ENCODE measurements at regions not wholly inside any gene's neighbourhood (a gene's known extent, or its start where the extent isn't known, plus 50 kb on each side); places are given as distances from the start of the nearest gene placed in this dataset.

- H3K36me3 ChIP-seq (ENCODE audit: insufficient read depth) = no peaks in the 10 kb centered on the region
- no peak overlapping the region for H3K4me2 ChIP-seq
- H3K4me1 ChIP-seq (ENCODE audit: low read depth, poor library complexity, severe bottlenecking) = no peaks in the 10 kb centered on the region
- no peaks in the 10 kb centered on the region for H3K79me2 ChIP-seq (ENCODE audit: insufficient read depth, low read depth)
- no peak overlapping the region for H3K27ac ChIP-seq
- H3K4me3 ChIP-seq (IDR thresholded peaks at IDR 0.05; ENCODE audit: insufficient read depth, low read depth, low read length) = no peak overlapping the region
- H2AFZ ChIP-seq (ENCODE audit: low read depth) = no peak overlapping the region
- no peak overlapping the region for H3K9ac ChIP-seq
- H3K27me3 ChIP-seq (ENCODE audit: insufficient read depth, low read depth) = no peaks in the 10 kb centered on the region
- no peak for TF ChIP-seq CTCF (conservative IDR thresholded peaks at IDR 0.05; ENCODE audit: low read depth, low read length)
- no peaks in the 10 kb centered on the region for H4K20me1 ChIP-seq (ENCODE audit: insufficient read depth)
Measured at GRCh38 chr12:34604227-34604626, 581.9 kb downstream of the ALG10 start.

GRCh38 chr12:34604631-34605509, 582.6 kb downstream of the ALG10 start:
- Histone ChIP-seq H3K9ac (no peak overlapping the region), H3K4me2 (no peak overlapping the region), H3K4me1 (ENCODE audit: low read depth, poor library complexity, severe bottlenecking) (no peaks in the 10 kb centered on the region), H3K4me3 (IDR thresholded peaks at IDR 0.05; ENCODE audit: insufficient read depth, low read depth, low read length) (no peak overlapping the region), H2AFZ (ENCODE audit: low read depth) (no peak overlapping the region), H3K79me2 (ENCODE audit: insufficient read depth, low read depth) (no peaks in the 10 kb centered on the region), H4K20me1 (ENCODE audit: insufficient read depth) (no peaks in the 10 kb centered on the region), H3K36me3 (ENCODE audit: insufficient read depth) (no peaks in the 10 kb centered on the region), H3K27ac (no peak overlapping the region), H3K27me3 (ENCODE audit: insufficient read depth, low read depth) (no peaks in the 10 kb centered on the region)
- TF ChIP-seq CTCF (conservative IDR thresholded peaks at IDR 0.05; ENCODE audit: low read depth, low read length) = no peak

GRCh38 chr12:34605510-34605887, 583.2 kb downstream of the ALG10 start:
- no peak overlapping the region for H3K4me3 ChIP-seq (IDR thresholded peaks at IDR 0.05; ENCODE audit: insufficient read depth, low read depth, low read length)

GRCh38 chr12:34605955-34606748, 583.9 kb downstream of the ALG10 start:
- H3K4me2 ChIP-seq = no peak overlapping the region
- no peaks in the 10 kb centered on the region for H3K79me2 ChIP-seq (ENCODE audit: insufficient read depth, low read depth)
- TF ChIP-seq CTCF (conservative IDR thresholded peaks at IDR 0.05; ENCODE audit: low read depth, low read length) = no peak
- H4K20me1 ChIP-seq (ENCODE audit: insufficient read depth) = no peaks in the 10 kb centered on the region
- no peaks in the 10 kb centered on the region for H3K27me3 ChIP-seq (ENCODE audit: insufficient read depth, low read depth)
- H3K27ac ChIP-seq = no peak overlapping the region
- no peaks in the 10 kb centered on the region for H3K4me1 ChIP-seq (ENCODE audit: low read depth, poor library complexity, severe bottlenecking)
- no peak overlapping the region for H3K4me3 ChIP-seq (IDR thresholded peaks at IDR 0.05; ENCODE audit: insufficient read depth, low read depth, low read length)
- no peaks in the 10 kb centered on the region for H3K36me3 ChIP-seq (ENCODE audit: insufficient read depth)
- no peak overlapping the region for H2AFZ ChIP-seq (ENCODE audit: low read depth)
- no peak overlapping the region for H3K9ac ChIP-seq

More at GRCh38 chr12:34605510-34605887, 583.2 kb downstream of the ALG10 start:
- no peaks in the 10 kb centered on the region for H4K20me1 ChIP-seq (ENCODE audit: insufficient read depth)
- no peak overlapping the region for H3K27ac ChIP-seq
- no peak overlapping the region for H3K4me2 ChIP-seq
- no peaks in the 10 kb centered on the region for H3K4me1 ChIP-seq (ENCODE audit: low read depth, poor library complexity, severe bottlenecking)
- no peaks in the 10 kb centered on the region for H3K36me3 ChIP-seq (ENCODE audit: insufficient read depth)
- no peak overlapping the region for H2AFZ ChIP-seq (ENCODE audit: low read depth)
- TF ChIP-seq CTCF (conservative IDR thresholded peaks at IDR 0.05; ENCODE audit: low read depth, low read length) = no peak
- H3K27me3 ChIP-seq (ENCODE audit: insufficient read depth, low read depth) = no peaks in the 10 kb centered on the region
- no peaks in the 10 kb centered on the region for H3K79me2 ChIP-seq (ENCODE audit: insufficient read depth, low read depth)
- H3K9ac ChIP-seq = no peak overlapping the region
